ENCODE measurements at regions not wholly inside any gene's neighbourhood (a gene's known extent, or its start where the extent isn't known, plus 50 kb on each side); places are given as distances from the start of the nearest gene placed in this dataset.
"Not testable (repeated sequence)": the region's sequence is repeated elsewhere in the genome, so short reads cannot be mapped to it uniquely, and the experiment has no call there.

DNA sequence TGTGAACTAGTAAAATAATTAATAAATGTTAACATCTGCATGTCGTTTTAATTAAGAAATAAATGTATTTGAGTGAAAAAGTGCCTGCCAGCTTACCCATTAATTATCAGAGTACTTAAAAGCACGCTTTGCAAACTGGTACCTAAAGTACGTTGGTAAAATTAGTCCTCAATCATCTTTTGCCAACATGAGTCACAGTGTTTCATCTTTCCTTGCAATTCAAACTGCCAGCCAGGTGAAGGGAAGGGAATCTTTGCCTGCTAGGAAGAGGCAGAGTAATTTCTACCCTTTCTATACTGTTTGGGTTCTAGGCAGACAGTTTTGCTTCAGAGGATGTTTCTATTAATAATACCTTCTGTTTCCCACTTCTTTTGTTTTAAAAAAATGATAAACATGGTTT lies 57.2 kb upstream of the CNIH3 start (continued):
- TF ChIP-seq EZH2 (IDR thresholded peaks at IDR 0.05), result no peak
- TF ChIP-seq, protein P1, sequence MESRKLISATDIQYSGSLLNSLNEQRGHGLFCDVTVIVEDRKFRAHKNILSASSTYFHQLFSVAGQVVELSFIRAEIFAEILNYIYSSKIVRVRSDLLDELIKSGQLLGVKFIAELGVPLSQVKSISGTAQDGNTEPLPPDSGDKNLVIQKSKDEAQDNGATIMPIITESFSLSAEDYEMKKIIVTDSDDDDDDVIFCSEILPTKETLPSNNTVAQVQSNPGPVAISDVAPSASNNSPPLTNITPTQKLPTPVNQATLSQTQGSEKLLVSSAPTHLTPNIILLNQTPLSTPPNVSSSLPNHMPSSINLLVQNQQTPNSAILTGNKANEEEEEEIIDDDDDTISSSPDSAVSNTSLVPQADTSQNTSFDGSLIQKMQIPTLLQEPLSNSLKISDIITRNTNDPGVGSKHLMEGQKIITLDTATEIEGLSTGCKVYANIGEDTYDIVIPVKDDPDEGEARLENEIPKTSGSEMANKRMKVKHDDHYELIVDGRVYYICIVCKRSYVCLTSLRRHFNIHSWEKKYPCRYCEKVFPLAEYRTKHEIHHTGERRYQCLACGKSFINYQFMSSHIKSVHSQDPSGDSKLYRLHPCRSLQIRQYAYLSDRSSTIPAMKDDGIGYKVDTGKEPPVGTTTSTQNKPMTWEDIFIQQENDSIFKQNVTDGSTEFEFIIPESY (IDR thresholded peaks at IDR 0.05; ENCODE audit: extremely low read depth, insufficient replicate concordance, low read length), result no peak
- TF ChIP-seq CEBPB (IDR thresholded peaks at IDR 0.05; ENCODE audit: low read depth), result no peak
- TF ChIP-seq JUND (IDR thresholded peaks at IDR 0.05), result no peak

DNA sequence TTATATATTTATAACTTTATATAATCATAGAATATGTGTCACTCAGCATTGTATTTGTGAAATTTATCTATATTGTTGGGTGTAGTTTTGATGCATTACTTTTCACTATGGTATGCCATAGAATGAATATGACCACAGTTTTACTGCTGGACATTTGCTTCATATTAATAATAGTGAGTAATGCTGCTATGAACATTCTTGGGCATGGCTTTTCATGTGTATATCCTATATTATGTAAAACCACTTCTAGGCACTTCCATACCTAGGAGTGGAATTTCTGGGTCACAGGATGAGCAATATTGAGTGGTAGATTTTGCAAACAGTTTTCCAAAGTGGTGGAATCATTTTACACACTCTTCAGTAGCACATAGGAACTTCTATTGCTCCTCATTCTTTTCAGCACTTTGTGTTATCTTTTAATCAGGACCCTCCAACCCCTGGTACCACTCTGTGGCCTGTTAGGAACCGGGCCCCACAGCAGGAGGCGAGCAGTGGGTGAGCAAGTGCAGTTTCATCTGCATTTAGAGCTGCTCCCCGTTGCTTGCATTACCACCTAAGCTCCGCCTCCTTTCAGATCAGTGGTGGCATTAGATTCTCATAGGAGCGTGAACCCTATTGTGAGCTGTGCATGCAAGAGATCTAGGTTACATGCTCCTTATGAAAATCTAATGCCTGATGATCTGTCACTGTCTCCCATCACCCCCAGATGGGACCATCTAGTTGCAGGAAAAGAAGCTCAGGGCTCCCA lies 56.0 kb upstream of the CNIH3 start:
- Histone ChIP-seq H3K9ac (ENCODE audit: low read length) (no peak overlapping the region), H3K27ac (ENCODE audit: low read depth, low read length) (no peak overlapping the region), H3K9me2 (ENCODE audit: insufficient read depth) (no peaks in the 10 kb centered on the region), H4K20me1 (ENCODE audit: insufficient read depth) (no peaks in the 10 kb centered on the region), H3K4me1 (ENCODE audit: control insufficient read depth in 1 of 2, insufficient read depth in 2 of 2, low read length in 2 of 2) (peaks cover 0 to 10% of the 10 kb centered on the region in 2 experiments; a peak in 2 of 4 replicates), H3K4me2 (ENCODE audit: low read length) (no peak overlapping the region), H2AFZ (ENCODE audit: low read depth, low read length, poor library complexity, severe bottlenecking) (no peak overlapping the region), H3K36me3 (ENCODE audit: control insufficient read depth in 1 of 2, insufficient read depth in 2 of 2, low read length in 2 of 2) (no peaks in the 10 kb centered on the region), H3K9me3 (ENCODE audit: control insufficient read depth in 1 of 2, insufficient read depth in 1 of 2, low read depth in 1 of 2, low read length in 2 of 2) (no peaks in the 10 kb centered on the region), H3K4me3 (replicated peaks in 1 of 2; ENCODE audit: low read depth in 1 of 2, low read length in 2 of 2) (no peak overlapping the region), H3K27me3 (ENCODE audit: insufficient read depth, low read length) (no peaks in the 10 kb centered on the region), H3K79me2 (ENCODE audit: insufficient read depth, low read length) (no peaks in the 10 kb centered on the region)
- RAD21 ChIA-PET (ENCODE audit: low non-redundant PET in 1 of 2, low total read pairs in 2 of 2, uncharacterized antibody in 2 of 2, unreplicated experiment in 2 of 2), result no interaction called here
- intact Hi-C loops (cut with micrococcal nuclease), result no loop called here
- no TSS peak for BruUV-seq (replicated peaks)
- TF ChIP-seq FOSL1 (IDR thresholded peaks at IDR 0.05; ENCODE audit: low read depth), result no peak
- TF ChIP-seq CBX3 (IDR thresholded peaks at IDR 0.05; ENCODE audit: low read depth), result no peak
- TF ChIP-seq EZH2 (IDR thresholded peaks at IDR 0.05), result no peak
- no peak for TF ChIP-seq EGR1 (IDR thresholded peaks at IDR 0.05; ENCODE audit: low read depth)
- no peak for TF ChIP-seq CEBPB (IDR thresholded peaks at IDR 0.05; ENCODE audit: low read depth)
- TF ChIP-seq, protein P2, sequence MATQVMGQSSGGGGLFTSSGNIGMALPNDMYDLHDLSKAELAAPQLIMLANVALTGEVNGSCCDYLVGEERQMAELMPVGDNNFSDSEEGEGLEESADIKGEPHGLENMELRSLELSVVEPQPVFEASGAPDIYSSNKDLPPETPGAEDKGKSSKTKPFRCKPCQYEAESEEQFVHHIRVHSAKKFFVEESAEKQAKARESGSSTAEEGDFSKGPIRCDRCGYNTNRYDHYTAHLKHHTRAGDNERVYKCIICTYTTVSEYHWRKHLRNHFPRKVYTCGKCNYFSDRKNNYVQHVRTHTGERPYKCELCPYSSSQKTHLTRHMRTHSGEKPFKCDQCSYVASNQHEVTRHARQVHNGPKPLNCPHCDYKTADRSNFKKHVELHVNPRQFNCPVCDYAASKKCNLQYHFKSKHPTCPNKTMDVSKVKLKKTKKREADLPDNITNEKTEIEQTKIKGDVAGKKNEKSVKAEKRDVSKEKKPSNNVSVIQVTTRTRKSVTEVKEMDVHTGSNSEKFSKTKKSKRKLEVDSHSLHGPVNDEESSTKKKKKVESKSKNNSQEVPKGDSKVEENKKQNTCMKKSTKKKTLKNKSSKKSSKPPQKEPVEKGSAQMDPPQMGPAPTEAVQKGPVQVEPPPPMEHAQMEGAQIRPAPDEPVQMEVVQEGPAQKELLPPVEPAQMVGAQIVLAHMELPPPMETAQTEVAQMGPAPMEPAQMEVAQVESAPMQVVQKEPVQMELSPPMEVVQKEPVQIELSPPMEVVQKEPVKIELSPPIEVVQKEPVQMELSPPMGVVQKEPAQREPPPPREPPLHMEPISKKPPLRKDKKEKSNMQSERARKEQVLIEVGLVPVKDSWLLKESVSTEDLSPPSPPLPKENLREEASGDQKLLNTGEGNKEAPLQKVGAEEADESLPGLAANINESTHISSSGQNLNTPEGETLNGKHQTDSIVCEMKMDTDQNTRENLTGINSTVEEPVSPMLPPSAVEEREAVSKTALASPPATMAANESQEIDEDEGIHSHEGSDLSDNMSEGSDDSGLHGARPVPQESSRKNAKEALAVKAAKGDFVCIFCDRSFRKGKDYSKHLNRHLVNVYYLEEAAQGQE (IDR thresholded peaks at IDR 0.05; ENCODE audit: low read depth), result no peak
- no peak for DNase-seq (ENCODE audit: low read depth, low spot score)
- POLR2A ChIA-PET, result no interaction called here
- CTCF ChIA-PET, result no interaction called here
- no peak for ATAC-seq

DNA sequence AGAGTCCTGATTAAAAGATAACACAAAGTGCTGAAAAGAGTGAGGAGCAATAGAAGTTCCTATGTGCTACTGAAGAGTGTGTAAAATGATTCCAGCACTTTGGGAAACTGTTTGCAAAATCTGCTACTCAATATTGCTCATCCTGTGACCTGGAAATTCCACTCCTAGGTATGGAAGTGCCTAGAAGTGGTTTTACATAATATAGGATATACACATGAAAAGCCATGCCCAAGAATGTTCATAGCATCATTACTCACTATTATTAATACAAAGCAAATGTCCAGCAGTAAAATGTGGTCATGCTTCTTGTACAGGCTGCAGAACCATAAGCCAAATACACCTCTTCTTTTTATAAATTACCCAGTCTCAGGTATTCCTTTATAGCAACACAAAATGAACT lies 53.2 kb upstream of the CNIH3 start:
- ATAC-seq; H4K20me1 ChIP-seq (ENCODE audit: insufficient read depth); H3K4me2 ChIP-seq (ENCODE audit: low read length); RAD21 ChIA-PET (ENCODE audit: low non-redundant PET in 1 of 2, low total read pairs in 2 of 2, uncharacterized antibody in 2 of 2, unreplicated experiment in 2 of 2); intact Hi-C loops (cut with micrococcal nuclease); CTCF ChIA-PET; DNase-seq (ENCODE audit: low read depth, low spot score); POLR2A ChIA-PET; H3K9ac ChIP-seq (ENCODE audit: low read length); H3K27ac ChIP-seq (ENCODE audit: low read depth, low read length); H3K36me3 ChIP-seq (ENCODE audit: control insufficient read depth in 1 of 2, insufficient read depth in 2 of 2, low read length in 2 of 2); BruUV-seq (replicated peaks); H3K79me2 ChIP-seq (ENCODE audit: insufficient read depth, low read length); H2AFZ ChIP-seq (ENCODE audit: low read depth, low read length, poor library complexity, severe bottlenecking); H3K4me3 ChIP-seq (replicated peaks in 1 of 2; ENCODE audit: low read depth in 1 of 2, low read length in 2 of 2); H3K9me3 ChIP-seq (ENCODE audit: control insufficient read depth in 1 of 2, insufficient read depth in 1 of 2, low read depth in 1 of 2, low read length in 2 of 2); H3K9me2 ChIP-seq (ENCODE audit: insufficient read depth); H3K27me3 ChIP-seq (ENCODE audit: insufficient read depth, low read length): not testable (repeated sequence)
- peaks cover 0 to 19% of the 10 kb centered on the region in 2 experiments; a peak in 2 of 4 replicates for H3K4me1 ChIP-seq (ENCODE audit: control insufficient read depth in 1 of 2, insufficient read depth in 2 of 2, low read length in 2 of 2)
